ENCODE measurements at regions not wholly inside any gene's neighbourhood (a gene's known extent, or its start where the extent isn't known, plus 50 kb on each side); places are given as distances from the start of the nearest gene placed in this dataset.

DNA sequence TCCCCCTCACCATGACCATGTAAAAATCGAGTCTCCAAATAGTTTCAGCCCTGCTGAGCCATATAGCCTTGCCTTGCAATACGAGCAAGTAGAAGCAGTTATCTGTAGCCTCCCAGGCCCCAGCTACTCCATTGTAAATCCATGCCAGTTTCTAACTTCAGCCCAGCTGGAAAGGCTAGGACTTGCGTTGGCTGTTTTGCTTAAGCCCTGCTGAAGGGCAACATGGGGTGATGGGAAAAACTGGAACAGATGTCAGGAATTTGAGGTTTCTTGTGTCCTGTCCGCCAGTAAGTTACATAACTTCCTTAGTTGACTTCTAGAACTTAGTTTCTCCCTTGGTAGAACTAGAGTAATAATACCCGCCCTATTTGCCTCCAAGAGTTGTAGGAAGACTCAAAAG lies 216.0 kb upstream of the SERP2 start:
- no peak overlapping the region for H2AK5ac ChIP-seq (ENCODE audit: insufficient read length, low read length)
- no peak for DNase-seq
- H3K14ac ChIP-seq (ENCODE audit: insufficient read depth, low read length): no peak overlapping the region
- H3K27me3 ChIP-seq (ENCODE audit: insufficient read depth, low read length): no peaks in the 10 kb centered on the region
- H3K9me3 Mint-ChIP-seq: no peaks in the 10 kb centered on the region
- H2BK20ac ChIP-seq (ENCODE audit: low read depth, low read length, poor library complexity, severe bottlenecking): no peak overlapping the region
- no peak overlapping the region for H3K4me3 Mint-ChIP-seq
- no peaks in the 10 kb centered on the region for H3K36me3 Mint-ChIP-seq (ENCODE audit: insufficient read depth in 1 of 3, low read depth in 3 of 3)
- H3K56ac ChIP-seq (ENCODE audit: insufficient read length, low read depth, low read length): no peak overlapping the region
- no peak overlapping the region for H2BK15ac ChIP-seq (ENCODE audit: low read depth, low read length)
- H3K9ac ChIP-seq (ENCODE audit: extremely low read depth, insufficient read length, low read length): no peak overlapping the region
- H3K4me1 Mint-ChIP-seq: peaks cover 6 to 7% of the 10 kb centered on the region in 2 experiments
- TF ChIP-seq CTCF (conservative IDR thresholded peaks at IDR 0.05): no peak
- H4K8ac ChIP-seq (replicated peaks; ENCODE audit: insufficient read length, low read depth, low read length): no peak overlapping the region
- H3K18ac ChIP-seq (ENCODE audit: insufficient read length, low read depth, low read length): no peak overlapping the region
- no peak overlapping the region for H3T11ph ChIP-seq (ENCODE audit: low read length)
- H3K4ac ChIP-seq (ENCODE audit: low read depth, low read length): no peak overlapping the region
- no peak overlapping the region for H4K91ac ChIP-seq (ENCODE audit: insufficient read length, low read depth, low read length)
- H3K79me2 ChIP-seq (ENCODE audit: insufficient read depth, low read length): no peaks in the 10 kb centered on the region
- no peak overlapping the region for H2AFZ ChIP-seq (ENCODE audit: low read length)
- peak overlapping the region; percentile 59 for H3K23ac ChIP-seq (ENCODE audit: insufficient read length, low read depth, low read length)
- WGBS (ENCODE audit: extremely low coverage, insufficient read length, low lambda C conversion rate): no CpG with 5 or more reads among the region's 5 CpGs
- peaks cover 2% of the 10 kb centered on the region for H3K27me3 Mint-ChIP-seq (ENCODE audit: low read depth)
- no peak overlapping the region for H4K5ac ChIP-seq (ENCODE audit: insufficient read length, low read depth, low read length)
- no peaks in the 10 kb centered on the region for H3K4me1 ChIP-seq (ENCODE audit: insufficient read depth, low read length)
- H2BK120ac ChIP-seq (ENCODE audit: low read depth, low read length, poor library complexity, severe bottlenecking): no peak overlapping the region
- H3K79me1 ChIP-seq (ENCODE audit: insufficient read depth, low read depth, low read length, poor library complexity, severe bottlenecking): no peaks in the 10 kb centered on the region
- no peaks in the 10 kb centered on the region for H4K20me1 ChIP-seq (ENCODE audit: control insufficient read depth, insufficient read depth, insufficient read length)
- H2BK12ac ChIP-seq (ENCODE audit: insufficient read length, low read depth, low read length): no peak overlapping the region
- no peaks in the 10 kb centered on the region for H3K9me3 ChIP-seq (ENCODE audit: control insufficient read depth, low read depth, low read length)
- H2BK5ac ChIP-seq (ENCODE audit: insufficient read length, low read length): no peak overlapping the region
- no peak overlapping the region for H3K4me2 ChIP-seq (ENCODE audit: insufficient read depth, insufficient read length, low read length)
- no peaks in the 10 kb centered on the region for H3K23me2 ChIP-seq (ENCODE audit: insufficient read length, low read depth, low read length, poor library complexity, severe bottlenecking)
- no peak overlapping the region for H3K27ac Mint-ChIP-seq
- H3K27ac ChIP-seq (ENCODE audit: insufficient read length, low read depth, low read length): no peak overlapping the region

All from H9 (cell line).